ENCODE measurements at regions not wholly inside any gene's neighbourhood (a gene's known extent, or its start where the extent isn't known, plus 50 kb on each side); places are given as distances from the start of the nearest gene placed in this dataset.
"Not testable (repeated sequence)": the region's sequence is repeated elsewhere in the genome, so short reads cannot be mapped to it uniquely, and the experiment has no call there.

- Histone ChIP-seq H3K9me3 (ENCODE audit: severe bottlenecking) (no peaks in the 10 kb centered on the region), H3K36me3 (no peaks in the 10 kb centered on the region), H3K4me3 (ENCODE audit: low read depth, low read length) (no peak overlapping the region), H3K27ac (no peak overlapping the region), H3K27me3 (ENCODE audit: insufficient read depth, low read depth, severe bottlenecking) (no peaks in the 10 kb centered on the region)
- DNase-seq = no peak
- no peak for TF ChIP-seq CTCF (IDR thresholded peaks at IDR 0.05; ENCODE audit: low read depth, low read length)
Measured at GRCh38 chr1:213535679-213536078, 452.1 kb upstream of the PROX1 start.

- Histone ChIP-seq H3K27ac (no peak overlapping the region), H3K27me3 (ENCODE audit: insufficient read depth, low read depth, severe bottlenecking) (no peaks in the 10 kb centered on the region), H3K9me3 (ENCODE audit: severe bottlenecking) (no peaks in the 10 kb centered on the region), H3K4me3 (ENCODE audit: low read depth, low read length) (no peak overlapping the region), H3K36me3 (no peaks in the 10 kb centered on the region)
- DNase-seq = no peak
- no peak for TF ChIP-seq CTCF (IDR thresholded peaks at IDR 0.05; ENCODE audit: low read depth, low read length)
Measured at GRCh38 chr1:213538251-213538650, 449.5 kb upstream of the PROX1 start.

- no peaks in the 10 kb centered on the region for H3K9me3 ChIP-seq (ENCODE audit: severe bottlenecking)
- no peak for DNase-seq
- H3K27me3 ChIP-seq (ENCODE audit: insufficient read depth, low read depth, severe bottlenecking) = no peaks in the 10 kb centered on the region
- H3K36me3 ChIP-seq = no peaks in the 10 kb centered on the region
- H3K4me3 ChIP-seq (ENCODE audit: low read depth, low read length) = no peak overlapping the region
- no peak overlapping the region for H3K27ac ChIP-seq
- TF ChIP-seq CTCF (IDR thresholded peaks at IDR 0.05; ENCODE audit: low read depth, low read length) = no peak
Measured at GRCh38 chr1:213539464-213539863, 448.3 kb upstream of the PROX1 start.

GRCh38 chr1:213541641-213542040 lies 446.1 kb upstream of the PROX1 start:
- Histone ChIP-seq H3K27me3 (ENCODE audit: insufficient read depth, low read depth, severe bottlenecking) (no peaks in the 10 kb centered on the region), H3K4me3 (ENCODE audit: low read depth, low read length) (no peak overlapping the region), H3K36me3 (no peaks in the 10 kb centered on the region), H3K27ac (no peak overlapping the region), H3K9me3 (ENCODE audit: severe bottlenecking) (no peaks in the 10 kb centered on the region)
- TF ChIP-seq CTCF (IDR thresholded peaks at IDR 0.05; ENCODE audit: low read depth, low read length) = no peak
- no peak for DNase-seq

- DNase-seq; H3K36me3 ChIP-seq; H3K27me3 ChIP-seq (ENCODE audit: insufficient read depth, low read depth, severe bottlenecking); H3K4me3 ChIP-seq (ENCODE audit: low read depth, low read length); H3K27ac ChIP-seq; H3K9me3 ChIP-seq (ENCODE audit: severe bottlenecking): not testable (repeated sequence)
Measured at GRCh38 chr1:213545181-213545580, 442.6 kb upstream of the PROX1 start.

- Histone ChIP-seq H3K36me3 (no peaks in the 10 kb centered on the region), H3K27ac (no peak overlapping the region), H3K27me3 (ENCODE audit: insufficient read depth, low read depth, severe bottlenecking) (no peaks in the 10 kb centered on the region), H3K9me3 (ENCODE audit: severe bottlenecking) (no peaks in the 10 kb centered on the region), H3K4me3 (ENCODE audit: low read depth, low read length) (no peak overlapping the region)
- no peak for DNase-seq
- no peak for TF ChIP-seq CTCF (IDR thresholded peaks at IDR 0.05; ENCODE audit: low read depth, low read length)
Measured at GRCh38 chr1:213549982-213550381, 437.8 kb upstream of the PROX1 start.
